ENCODE measurements at regions not wholly inside any gene's neighbourhood (a gene's known extent, or its start where the extent isn't known, plus 50 kb on each side); places are given as distances from the start of the nearest gene placed in this dataset.
"Not testable (repeated sequence)": the region's sequence is repeated elsewhere in the genome, so short reads cannot be mapped to it uniquely, and the experiment has no call there.

DNA sequence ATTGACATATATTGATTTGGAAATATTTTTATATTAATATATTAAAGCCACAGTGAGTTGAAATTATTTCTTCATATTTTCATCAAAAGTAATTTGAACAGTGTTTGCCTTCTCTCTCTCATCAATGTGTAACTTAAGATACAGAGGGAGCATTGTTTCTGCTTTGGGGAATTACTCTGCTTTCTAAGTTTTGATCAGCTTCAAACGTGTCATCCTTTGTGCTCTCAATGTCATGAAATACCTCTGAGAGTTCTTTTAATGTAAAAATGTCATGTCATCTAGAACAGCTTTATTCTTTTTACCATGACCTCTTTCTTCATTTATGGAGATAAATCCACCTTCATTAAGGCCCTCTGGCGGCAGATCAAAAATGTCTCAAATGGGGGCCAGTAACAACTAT, 259.4 kb upstream of the STXBP5 start:
- no peak for DNase-seq

DNA sequence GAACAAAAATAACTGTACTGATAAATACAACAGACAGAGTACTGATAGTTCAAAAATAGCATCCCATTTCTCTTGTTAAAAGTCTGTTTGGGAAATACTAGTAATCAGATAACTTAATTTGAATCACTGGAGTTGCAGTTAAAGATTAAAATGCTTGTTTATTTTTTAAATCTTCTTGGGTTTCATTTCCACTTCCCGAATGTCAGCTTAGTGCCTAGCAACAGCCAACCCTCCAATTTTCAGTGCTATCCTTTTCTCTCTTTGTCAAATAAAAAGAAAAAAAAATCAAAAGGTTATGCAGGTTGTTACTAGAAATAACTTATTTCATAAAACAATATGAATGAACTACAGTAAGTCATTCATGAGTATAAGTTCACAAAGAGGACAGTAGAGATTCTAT, 257.7 kb upstream of the STXBP5 start:
- DNase-seq: no peak

DNA sequence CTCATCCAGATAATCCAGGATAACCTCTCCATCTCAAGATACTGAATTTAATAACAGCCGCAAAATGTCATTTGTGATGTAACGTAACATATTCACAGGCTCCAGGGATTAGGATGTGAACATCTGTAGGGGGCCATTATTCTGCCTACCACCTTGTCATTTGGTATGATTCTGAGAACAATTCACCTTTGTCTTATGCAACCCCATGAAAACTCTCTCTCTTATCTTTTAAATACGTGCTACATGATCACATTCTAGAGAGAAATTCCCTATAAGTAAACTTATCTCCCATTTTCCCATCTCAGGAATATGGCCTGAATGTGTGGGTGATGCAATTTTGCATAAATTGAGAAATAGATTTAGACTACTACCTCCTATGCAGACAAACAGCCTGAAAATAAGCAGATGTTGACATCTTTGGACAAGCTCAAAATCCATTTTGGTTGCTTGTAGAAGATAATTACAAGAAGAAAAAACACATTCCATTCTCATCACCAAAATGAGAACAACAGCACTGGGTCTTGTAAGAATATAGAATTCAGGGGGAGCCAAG, 255.4 kb upstream of the STXBP5 start:
- no peak for DNase-seq

GRCh38 chr6:146949425-146949824, 254.8 kb upstream of the STXBP5 start:
- DNase-seq: no peak

DNA sequence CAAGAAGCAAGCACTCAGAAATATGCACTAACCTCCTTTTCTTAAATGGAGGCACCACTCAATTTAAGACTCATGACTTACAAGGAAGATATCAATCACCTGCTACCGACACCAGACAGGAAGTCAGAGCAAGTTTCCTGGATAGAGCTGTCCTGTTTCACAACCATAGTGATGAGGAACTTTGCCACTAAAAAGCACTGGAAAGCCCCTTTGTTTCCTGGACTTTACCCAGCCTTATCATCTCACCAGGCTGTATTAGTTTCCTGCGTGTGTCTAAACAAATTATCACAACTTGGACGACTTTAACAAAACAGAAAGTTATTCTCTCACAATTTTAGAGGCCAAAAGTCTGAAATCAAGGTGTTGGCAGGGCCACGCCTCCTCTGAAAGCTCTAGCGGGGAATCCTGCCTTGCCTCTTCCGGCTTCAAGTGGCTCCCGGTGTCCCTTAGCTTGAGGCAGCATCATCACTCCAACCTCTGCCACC, 253.8 kb upstream of the STXBP5 start:
- DNase-seq: no peak

GRCh38 chr6:146955570-146955969, 248.6 kb upstream of the STXBP5 start:
- no peak for DNase-seq

DNA sequence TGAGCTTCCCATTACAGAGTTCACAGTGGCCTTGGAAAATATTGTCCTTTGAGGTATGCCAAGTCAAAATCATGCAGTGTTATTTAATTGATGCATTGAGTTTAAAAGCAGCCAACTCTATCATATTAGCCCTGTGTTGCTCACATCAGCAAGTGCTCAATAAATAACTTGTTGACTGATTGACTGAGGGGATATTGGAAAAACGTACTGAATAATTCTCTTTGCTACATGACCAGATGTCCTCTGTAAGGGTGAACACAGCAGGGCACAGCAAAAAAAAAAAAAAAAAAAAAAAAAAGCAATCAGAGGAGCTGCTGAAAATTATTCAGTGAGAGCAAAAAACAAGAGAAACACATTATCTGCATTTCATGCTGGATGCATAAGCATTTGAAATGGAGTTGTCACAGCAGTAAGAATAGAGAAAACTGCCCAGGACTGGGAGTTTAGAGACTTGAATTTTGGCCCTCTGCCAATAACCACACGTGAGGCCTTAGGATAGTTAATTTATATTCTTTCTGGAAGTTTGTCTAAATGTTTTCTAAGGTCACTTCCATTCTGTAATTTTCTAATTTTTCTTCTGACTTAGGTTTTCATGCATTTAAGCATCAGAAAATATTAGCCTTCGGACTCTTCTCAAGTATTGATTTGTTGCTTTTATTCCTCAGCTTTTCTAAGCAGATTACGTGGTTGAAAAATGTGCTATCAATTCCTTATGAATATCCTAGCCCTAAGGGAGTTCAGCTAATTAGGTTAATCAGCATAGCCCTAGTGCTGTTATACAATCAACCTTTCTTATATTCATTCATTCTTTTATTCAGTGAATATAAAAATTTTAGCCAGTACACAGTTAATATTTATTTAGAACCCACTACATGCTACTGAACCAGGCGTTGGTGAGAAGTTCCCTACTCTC, 246.8 kb upstream of the STXBP5 start:
- no peak for DNase-seq

GRCh38 chr6:146961831-146962230, 242.4 kb upstream of the STXBP5 start:
- no peak for DNase-seq

GRCh38 chr6:146962329-146962728, 241.9 kb upstream of the STXBP5 start:
- no peak for DNase-seq

DNA sequence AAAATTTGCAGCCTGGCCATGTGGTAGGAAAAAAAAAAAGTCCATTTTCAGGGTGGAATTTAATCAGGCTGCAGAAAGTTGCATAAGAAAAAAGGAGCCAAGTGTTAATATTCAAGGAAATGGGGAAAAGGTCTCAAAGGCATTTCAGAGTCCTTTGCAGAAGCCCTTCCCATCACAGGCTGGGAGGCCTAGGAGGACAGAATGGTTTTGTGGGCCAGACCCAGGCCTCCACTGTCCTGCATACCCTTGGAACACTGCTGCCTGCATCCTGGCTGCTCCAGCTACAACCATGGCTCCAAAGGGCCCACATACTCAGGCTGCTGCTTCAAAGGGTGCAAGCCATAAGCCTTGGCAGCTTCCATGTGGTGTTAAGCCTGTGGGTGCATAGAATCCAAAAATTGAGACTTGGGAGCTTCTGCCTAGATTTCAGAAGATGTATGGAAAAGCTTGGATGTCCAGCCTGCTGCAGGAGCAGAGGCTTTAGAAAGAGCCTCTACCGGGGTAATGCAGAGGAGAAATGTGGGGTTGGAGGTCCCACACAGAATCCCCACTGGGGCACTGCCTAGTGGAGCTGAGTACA, 239.0 kb upstream of the STXBP5 start:
- no peak for DNase-seq

- no peak for DNase-seq
These were observed 236.0 kb upstream of the STXBP5 start for GRCh38 chr6:146968041-146968760.

DNA sequence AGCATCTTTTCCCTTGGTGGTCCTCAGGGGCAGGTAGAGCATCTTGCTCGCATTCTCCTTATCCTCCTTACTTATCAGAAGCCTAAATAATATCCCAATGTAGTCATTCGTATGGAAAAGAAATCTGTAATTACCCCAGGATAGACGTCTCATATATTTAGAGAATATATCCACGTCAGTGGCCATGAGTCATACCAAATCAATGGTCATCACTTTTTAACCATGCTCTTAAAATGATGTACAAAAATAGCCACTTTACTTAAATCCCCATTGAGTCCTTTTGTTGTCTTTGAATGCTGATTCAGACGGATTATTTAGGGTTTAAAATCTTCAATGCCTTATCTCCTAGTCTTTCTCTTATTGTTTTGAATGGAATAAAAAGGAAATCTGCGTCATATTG, 231.7 kb upstream of the STXBP5 start:
- no peak for DNase-seq

GRCh38 chr6:146974351-146974750, 229.9 kb upstream of the STXBP5 start:
- no peak for DNase-seq

DNA sequence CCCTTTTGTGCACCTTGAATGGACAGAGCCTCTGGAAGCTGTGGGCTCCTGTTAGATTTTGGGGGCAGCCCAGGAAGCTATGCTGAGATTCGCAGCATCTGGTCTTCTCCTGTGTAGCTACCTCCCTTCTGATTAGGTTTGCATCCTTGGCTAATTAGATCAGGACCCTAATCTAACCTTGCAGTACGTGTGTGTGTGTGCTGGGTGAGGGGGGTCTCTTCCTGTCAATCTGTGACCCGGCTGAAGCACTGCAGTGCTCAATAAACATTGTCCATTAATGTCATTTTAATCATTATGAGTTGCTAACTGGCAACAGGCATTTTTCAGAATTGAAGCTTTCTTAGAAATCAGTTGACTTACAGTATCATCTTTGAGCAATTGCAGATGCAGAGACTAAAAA, 229.1 kb upstream of the STXBP5 start:
- DNase-seq: no peak

DNA sequence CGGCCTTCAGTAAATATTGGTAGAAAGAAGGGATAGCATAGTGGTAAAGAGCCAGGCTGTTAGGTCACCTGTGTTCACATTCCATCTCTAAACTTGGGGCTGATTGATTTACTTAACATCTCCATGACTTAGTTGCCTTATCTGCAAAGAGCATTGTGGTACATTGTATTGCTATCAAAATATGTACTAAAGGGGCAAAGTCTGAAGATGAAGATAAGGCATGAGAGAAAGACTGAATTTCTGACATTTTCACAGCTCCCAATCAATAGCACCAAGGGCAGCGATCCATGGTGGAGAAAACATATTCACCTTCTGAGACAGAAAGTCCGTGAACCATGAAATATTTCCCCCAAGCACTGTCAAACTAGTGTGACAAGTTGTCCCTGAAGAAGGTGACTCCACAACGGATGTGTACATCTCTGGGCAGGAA, 223.3 kb upstream of the STXBP5 start:
- no peak for DNase-seq

GRCh38 chr6:146981981-146982380, 222.2 kb upstream of the STXBP5 start:
- DNase-seq: no peak

DNA sequence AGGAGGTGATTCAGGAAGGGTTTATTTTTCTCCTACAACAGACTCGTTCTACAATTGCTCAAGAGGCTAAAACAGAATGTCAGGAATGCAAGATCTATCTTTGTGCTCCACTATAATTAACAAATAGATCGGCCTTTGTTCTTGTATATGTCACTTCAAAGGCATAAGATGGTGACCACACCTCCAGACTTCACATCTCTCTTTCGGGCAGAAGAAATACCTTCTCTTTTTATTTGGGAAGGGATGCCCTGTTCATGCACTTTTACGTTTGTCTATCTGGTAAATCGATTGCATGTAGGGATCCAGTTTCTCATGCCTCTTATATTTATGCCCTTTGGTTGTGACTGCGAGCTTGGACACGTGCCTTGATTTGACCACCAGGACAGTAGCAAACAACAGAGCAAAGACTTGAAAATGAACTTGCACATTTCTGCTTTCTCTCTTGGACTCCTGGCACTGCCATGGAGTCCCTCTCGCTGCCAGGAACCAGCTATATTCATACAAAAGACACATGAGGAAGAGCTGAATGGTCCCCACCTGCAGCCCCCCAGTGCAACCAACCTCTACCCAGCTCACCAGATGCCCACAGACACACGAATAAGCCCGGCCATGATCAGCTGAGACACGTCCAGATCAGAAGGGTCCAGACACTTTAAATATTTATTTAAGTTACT, 219.8 kb upstream of the STXBP5 start:
- DNase-seq: no peak

- no peak for DNase-seq
These were observed 219.1 kb upstream of the STXBP5 start for GRCh38 chr6:146985111-146985510.

DNA sequence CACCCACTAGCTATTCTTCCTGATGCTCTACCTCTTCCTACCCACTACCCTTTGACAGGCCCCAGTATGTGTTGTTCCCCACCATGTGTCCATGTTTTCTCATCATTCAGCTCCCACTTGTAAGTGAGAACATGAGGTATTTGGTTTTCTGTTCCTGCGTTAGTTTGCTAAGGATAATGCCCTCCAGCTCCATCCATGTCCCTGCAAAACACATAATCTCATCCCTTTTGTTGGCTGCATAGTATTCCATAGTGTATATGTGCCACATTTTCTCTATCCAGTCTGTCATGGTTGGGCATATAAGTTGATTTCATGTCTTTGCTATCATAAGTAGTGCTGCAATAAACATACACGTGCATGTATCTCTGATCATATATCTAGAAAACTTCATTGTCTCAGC, 218.3 kb upstream of the STXBP5 start:
- DNase-seq: no peak

DNA sequence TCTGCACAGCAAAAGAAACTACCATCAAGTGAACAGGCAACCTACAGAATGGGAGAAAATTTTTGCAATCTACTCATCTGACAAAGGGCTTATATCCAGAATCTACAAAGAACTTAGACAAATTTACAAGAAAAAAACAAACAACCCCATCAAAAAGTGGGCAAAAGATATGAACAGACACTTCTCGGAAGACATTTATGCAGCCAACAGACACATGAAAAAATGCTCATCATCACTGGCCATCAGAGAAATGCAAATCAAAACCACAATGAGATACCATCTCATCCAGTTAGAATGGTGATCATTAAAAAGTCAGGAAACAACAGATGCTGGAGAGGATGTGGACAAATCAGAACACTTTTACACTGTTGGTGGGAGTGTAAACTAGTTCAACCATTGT, 216.3 kb upstream of the STXBP5 start:
- DNase-seq: not testable (repeated sequence)

GRCh38 chr6:146989860-146990259, 214.4 kb upstream of the STXBP5 start:
- DNase-seq: no peak

DNA sequence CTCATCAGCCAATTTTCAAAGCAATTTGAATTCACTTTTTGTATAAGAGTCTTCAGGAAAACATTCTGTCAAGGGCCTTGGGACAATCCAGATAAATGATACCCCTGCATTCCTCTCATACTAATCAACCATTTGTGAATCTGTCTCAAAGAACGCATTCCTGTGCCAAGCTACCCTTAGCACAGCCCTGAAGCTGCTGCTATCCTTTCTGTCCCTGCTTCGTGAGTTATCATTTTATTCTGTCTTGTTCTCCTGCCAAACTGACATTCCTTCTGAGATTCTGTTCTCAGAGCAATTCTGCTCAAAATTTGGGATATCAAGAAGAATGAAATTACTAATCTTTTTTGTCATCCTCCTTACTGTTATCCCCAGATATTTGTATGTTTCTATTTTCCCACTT, 213.9 kb upstream of the STXBP5 start:
- no peak for DNase-seq

Data from stimulated activated CD4-positive, alpha-beta T cell treated with anti-CD3 and anti-CD28 coated beads, Interleukin-2, amount 100 ng/mL, for 24 hours (primary cell).